Stomach (tissue), 4 donors: ENCODE measurements at regions not wholly inside any gene's neighbourhood (a gene's known extent, or its start where the extent isn't known, plus 50 kb on each side); places are given as distances from the start of the nearest gene placed in this dataset.

Experiments
- CTCF ChIP-seq, 7 experiments: fragments of 450-650 bp in 4 of 7; fragments of 200-600 bp in 3 of 7; sonication (generic) in 3 of 7; IDR thresholded peaks; one replicate each; pipeline ENCODE4 v1.5.1; 2016 to 2019; ENCODE audit warnings: antibody characterized with exemption in 7 of 7, control low read depth in 2 of 7, mild to moderate bottlenecking in 1 of 7
- EP300 ChIP-seq: sonication (generic); formaldehyde crosslinking; IDR thresholded peaks from one replicate; pipeline ENCODE4 v1.6.1; 2017; ENCODE audit warnings: antibody characterized with exemption
- POLR2A ChIP-seq, 4 donors: fragments of 450-650 bp; IDR thresholded peaks; one replicate each; pipeline ENCODE4 v1.6.1; 2016; ENCODE audit warnings: antibody characterized with exemption in 4 of 4, control low read depth in 2 of 4, mild to moderate bottlenecking in 1 of 4, moderate library complexity in 1 of 4

DNA sequence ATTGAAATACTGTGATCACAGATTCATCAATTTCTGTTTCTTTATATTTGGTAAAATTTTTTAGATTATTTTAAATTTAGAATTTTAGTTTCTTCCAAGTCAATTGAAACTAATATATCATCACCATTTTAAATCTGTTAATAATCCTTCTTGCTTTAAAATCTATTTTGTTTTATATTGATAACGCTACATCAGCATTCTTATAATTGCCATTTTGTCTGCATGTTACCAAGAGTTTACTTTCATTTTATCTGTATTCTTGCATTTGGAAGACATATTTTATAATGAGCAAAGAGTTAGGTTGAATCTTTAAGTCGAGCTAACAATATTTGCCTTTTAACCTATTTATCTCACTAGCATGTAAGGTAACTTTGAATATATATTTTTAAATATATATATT, 890.6 kb downstream of the DNAJB9 start:
- TF ChIP-seq POLR2A (IDR thresholded peaks at IDR 0.05) (no peak), EP300 (no peak), CTCF (IDR thresholded peaks at IDR 0.05) (no peak)
